ENCODE measurements at regions not wholly inside any gene's neighbourhood (a gene's known extent, or its start where the extent isn't known, plus 50 kb on each side); places are given as distances from the start of the nearest gene placed in this dataset.

DNA sequence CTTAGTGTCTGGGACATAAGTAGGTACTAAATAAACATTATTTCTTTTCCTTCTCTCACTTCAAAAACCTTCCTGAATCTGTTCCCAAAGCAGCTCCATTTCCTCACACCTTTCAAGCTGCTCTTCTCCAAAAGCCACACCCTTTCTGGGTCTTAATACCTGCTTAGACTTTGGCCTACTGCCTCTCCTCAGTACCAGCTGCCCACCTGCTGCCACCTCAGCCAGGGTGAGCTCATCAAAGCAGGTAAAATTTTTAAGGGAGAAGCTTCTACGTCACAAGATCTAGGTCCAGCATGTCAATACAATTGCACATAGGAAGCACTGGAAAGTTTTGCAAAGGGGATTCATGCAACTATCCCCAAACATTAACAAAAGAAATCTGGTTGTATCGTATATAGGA lies 108.4 kb downstream of the RPL27A start:
- TF ChIP-seq, protein P1, sequence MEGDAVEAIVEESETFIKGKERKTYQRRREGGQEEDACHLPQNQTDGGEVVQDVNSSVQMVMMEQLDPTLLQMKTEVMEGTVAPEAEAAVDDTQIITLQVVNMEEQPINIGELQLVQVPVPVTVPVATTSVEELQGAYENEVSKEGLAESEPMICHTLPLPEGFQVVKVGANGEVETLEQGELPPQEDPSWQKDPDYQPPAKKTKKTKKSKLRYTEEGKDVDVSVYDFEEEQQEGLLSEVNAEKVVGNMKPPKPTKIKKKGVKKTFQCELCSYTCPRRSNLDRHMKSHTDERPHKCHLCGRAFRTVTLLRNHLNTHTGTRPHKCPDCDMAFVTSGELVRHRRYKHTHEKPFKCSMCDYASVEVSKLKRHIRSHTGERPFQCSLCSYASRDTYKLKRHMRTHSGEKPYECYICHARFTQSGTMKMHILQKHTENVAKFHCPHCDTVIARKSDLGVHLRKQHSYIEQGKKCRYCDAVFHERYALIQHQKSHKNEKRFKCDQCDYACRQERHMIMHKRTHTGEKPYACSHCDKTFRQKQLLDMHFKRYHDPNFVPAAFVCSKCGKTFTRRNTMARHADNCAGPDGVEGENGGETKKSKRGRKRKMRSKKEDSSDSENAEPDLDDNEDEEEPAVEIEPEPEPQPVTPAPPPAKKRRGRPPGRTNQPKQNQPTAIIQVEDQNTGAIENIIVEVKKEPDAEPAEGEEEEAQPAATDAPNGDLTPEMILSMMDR (IDR thresholded peaks at IDR 0.05; ENCODE audit: low read length), result no peak
- no peak for TF ChIP-seq EZH2 (IDR thresholded peaks at IDR 0.05; ENCODE audit: borderline replicate concordance, low read length)
